ENCODE measurements at regions not wholly inside any gene's neighbourhood (a gene's known extent, or its start where the extent isn't known, plus 50 kb on each side); places are given as distances from the start of the nearest gene placed in this dataset.

DNA sequence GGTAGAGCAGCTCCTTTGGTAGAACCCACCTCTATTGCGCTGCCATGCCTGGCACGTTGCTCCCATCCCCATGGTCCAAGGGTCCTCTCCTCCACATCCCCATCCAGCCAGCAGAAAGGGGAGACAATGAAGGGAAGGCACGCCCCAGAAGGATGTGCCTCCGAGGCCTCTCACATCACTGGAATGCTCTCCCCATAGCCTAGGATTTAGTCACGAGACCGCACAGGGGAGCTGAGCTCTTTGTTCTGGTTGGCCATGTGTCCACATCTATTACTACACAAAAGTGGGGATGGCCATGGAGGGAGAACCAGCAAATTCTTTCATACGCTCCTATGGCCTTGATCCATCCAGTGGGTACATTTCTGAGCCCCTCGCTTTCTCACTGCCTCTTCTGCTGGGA, 60.5 kb upstream of the SALL4 start:
- no peak for DNase-seq (ENCODE audit: low spot score in 2 of 2)
- intact Hi-C loops (cut with DNase I; ENCODE audit: low total_unique reads), result no loop called here
- WGBS, 2 donors, result 88 to 95% methylated on average over 8 of the region's 8 CpGs
- H3K4me3 ChIP-seq (ENCODE audit: low read depth, poor library complexity, severe bottlenecking), result no peak overlapping the region
- TF ChIP-seq, protein P1, sequence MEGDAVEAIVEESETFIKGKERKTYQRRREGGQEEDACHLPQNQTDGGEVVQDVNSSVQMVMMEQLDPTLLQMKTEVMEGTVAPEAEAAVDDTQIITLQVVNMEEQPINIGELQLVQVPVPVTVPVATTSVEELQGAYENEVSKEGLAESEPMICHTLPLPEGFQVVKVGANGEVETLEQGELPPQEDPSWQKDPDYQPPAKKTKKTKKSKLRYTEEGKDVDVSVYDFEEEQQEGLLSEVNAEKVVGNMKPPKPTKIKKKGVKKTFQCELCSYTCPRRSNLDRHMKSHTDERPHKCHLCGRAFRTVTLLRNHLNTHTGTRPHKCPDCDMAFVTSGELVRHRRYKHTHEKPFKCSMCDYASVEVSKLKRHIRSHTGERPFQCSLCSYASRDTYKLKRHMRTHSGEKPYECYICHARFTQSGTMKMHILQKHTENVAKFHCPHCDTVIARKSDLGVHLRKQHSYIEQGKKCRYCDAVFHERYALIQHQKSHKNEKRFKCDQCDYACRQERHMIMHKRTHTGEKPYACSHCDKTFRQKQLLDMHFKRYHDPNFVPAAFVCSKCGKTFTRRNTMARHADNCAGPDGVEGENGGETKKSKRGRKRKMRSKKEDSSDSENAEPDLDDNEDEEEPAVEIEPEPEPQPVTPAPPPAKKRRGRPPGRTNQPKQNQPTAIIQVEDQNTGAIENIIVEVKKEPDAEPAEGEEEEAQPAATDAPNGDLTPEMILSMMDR (IDR thresholded peaks at IDR 0.05), result no peak
- no peak for TF ChIP-seq POLR2A (IDR thresholded peaks at IDR 0.05)

DNA sequence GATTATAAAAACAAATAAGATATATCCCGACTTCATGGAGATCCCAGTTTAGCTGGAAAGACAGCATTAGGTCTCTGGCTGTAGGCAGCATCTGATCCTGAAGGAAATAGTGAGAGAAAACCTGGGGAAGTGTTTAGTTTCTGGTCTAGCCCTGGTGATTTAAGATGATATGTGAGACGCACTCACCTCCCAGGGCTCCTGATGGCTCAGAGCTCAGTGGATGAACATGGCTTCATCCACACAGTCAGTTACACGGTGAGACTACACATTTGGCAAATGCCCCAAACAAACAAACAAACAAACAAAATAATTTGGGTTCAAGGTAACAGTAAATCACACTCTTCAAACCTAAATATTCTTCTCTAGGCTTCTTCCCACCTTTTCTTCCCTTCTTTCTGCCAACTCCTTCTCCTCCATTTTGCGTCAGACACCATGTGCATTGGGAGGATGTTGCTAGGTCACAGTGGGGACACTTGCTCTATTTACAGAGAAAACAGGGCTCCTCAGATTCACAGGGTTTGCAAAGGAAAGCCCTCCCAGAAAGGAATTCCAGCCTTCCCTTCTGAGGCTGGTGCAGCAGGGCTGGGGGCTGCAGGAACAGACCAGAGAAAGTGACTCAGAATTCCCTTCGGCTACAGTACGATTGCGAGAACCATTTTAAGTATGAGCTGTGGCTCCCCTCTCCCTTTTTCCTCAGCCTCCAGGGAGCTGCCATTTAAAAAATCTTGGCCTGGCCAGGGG, 59.6 kb upstream of the SALL4 start:
- intact Hi-C loops (cut with DNase I; ENCODE audit: low total_unique reads), result no loop called here
- 85 to 89% methylated on average over 7 of the region's 7 CpGs for whole genome bisulfite sequencing, 2 donors
- H3K4me3 ChIP-seq (ENCODE audit: low read depth, poor library complexity, severe bottlenecking), result no peak overlapping the region
- no peak for DNase-seq (ENCODE audit: low spot score in 2 of 2)
- TF ChIP-seq POLR2A (IDR thresholded peaks at IDR 0.05), result no peak
- TF ChIP-seq, protein P1 (IDR thresholded peaks at IDR 0.05), result no peak

DNA sequence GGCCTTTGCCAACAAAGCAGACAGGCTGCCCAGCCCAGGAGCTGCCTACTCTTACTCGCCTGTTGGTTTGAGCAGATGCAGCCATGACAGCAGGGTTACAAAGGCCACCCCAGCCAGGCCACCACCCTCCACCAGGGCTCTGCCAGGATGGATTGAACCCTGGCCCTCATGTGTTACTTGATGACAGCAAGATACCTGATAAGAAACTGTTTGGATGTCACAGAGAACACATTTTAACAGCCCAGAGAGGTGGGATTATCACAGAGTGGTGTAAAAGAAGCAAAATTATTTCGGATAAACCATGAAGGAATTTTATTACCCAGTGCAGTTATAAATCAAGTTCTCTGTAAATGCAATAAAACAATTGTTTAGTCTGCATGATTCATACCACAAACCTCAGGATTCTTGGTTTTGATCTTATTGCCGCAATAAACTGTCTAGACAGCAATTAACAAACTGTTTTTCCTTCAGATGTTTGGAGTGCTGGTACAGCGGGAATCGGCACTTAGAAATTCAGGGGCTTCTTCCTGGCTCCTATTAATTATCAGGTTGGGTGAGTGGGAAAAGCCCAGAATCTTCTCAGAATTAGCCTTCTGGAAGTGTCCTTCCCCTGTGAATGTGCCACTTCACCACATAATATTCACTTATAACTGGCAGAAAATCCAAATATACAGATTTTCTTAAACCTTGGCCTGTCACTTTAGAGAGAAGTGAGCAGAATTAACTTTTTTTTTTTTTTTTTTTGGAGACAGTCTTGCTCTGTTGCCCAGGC, 58.0 kb upstream of the SALL4 start:
- H3K4me3 ChIP-seq (ENCODE audit: low read depth, poor library complexity, severe bottlenecking), result no peak overlapping the region
- intact Hi-C loops (cut with DNase I; ENCODE audit: low total_unique reads), result no loop called here
- no peak for TF ChIP-seq POLR2A (IDR thresholded peaks at IDR 0.05)
- TF ChIP-seq, protein P1 (IDR thresholded peaks at IDR 0.05), result no peak
- no peak for DNase-seq (ENCODE audit: low spot score in 2 of 2)
- WGBS, 2 donors, result 58 to 60% methylated on average over 5 of the region's 5 CpGs

DNA sequence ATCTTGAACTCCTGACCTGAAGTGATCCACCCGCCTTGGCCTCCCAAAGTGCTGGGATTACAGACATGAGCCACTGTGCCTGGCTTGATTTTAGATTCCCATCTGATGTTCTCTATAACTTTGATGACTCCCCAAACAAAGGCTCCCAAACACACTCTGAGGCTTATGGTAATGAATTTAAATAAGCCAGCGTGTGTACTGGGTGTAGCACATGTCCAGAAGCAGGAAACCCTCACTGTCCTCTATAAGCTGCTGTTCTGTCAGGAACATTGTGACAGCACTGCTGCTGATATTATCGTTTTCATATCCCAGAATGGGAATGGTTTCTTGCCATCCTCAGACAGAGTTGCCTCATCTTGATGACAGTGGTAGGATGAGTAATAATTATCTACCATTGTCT, 54.1 kb upstream of the SALL4 start:
- WGBS, 2 donors, result 76% methylated on average over 3 of the region's 3 CpGs
- no peak for TF ChIP-seq POLR2A (IDR thresholded peaks at IDR 0.05)
- TF ChIP-seq, protein P1 (IDR thresholded peaks at IDR 0.05), result no peak
- intact Hi-C loops (cut with DNase I; ENCODE audit: low total_unique reads), result no loop called here

DNA sequence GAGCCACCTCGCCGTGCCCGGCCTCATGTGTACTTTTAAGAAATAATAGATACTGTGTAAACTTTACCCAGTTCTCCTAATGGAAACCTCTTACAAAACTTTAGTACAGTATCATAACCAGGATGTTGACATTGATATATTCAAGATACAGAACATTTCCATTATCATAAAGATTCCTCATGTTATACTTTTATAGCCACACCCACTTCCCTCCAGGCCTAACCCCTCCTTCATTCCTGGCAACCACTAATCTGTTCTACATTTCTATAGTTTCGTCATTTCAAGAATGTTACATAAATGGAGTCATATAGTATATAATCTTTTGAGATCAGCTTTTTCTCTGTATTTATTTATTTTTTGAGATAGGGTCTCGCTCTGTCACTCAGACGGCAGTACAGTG, 52.6 kb upstream of the SALL4 start:
- DNase-seq (ENCODE audit: low spot score in 2 of 2), result no peak

More for the DNA sequence above, 54.1 kb upstream of the SALL4 start:
- H3K4me3 ChIP-seq (ENCODE audit: low read depth, poor library complexity, severe bottlenecking), result no peak overlapping the region
- no peak for DNase-seq (ENCODE audit: low spot score in 2 of 2)

More for the DNA sequence above, 52.6 kb upstream of the SALL4 start:
- intact Hi-C loops (cut with DNase I; ENCODE audit: low total_unique reads), result no loop called here
- WGBS, 2 donors, result 75 to 81% methylated on average over 6 of the region's 6 CpGs
- TF ChIP-seq, protein P1 (IDR thresholded peaks at IDR 0.05), result no peak
- TF ChIP-seq POLR2A (IDR thresholded peaks at IDR 0.05), result no peak
- no peak overlapping the region for H3K4me3 ChIP-seq (ENCODE audit: low read depth, poor library complexity, severe bottlenecking)

Data from lower leg skin (tissue), 4 donors.